ENCODE measurements at regions not wholly inside any gene's neighbourhood (a gene's known extent, or its start where the extent isn't known, plus 50 kb on each side); places are given as distances from the start of the nearest gene placed in this dataset.

DNA sequence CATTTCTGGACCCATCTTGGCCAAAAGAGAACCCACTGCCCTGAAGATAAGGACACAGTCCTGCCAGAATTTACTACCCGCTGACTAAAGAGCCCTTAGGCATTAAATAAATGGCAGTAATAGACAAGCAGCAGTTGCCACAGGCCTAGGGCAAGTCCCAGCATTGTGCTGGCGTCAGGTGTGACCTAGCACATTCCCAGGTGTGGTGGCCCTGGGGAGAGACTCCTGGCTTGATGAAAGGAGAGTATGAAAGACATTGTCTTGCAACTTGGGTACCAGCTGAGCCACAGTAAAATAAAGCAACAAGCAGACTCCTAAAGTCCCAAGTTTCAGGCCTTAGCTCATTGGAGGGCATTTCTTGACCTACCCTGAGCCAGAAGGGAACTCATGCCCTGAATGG is 715.7 kb upstream of the SORCS1 start:
- DNase-seq (ENCODE audit: low read depth), result no peak
- TF ChIP-seq, protein P1, sequence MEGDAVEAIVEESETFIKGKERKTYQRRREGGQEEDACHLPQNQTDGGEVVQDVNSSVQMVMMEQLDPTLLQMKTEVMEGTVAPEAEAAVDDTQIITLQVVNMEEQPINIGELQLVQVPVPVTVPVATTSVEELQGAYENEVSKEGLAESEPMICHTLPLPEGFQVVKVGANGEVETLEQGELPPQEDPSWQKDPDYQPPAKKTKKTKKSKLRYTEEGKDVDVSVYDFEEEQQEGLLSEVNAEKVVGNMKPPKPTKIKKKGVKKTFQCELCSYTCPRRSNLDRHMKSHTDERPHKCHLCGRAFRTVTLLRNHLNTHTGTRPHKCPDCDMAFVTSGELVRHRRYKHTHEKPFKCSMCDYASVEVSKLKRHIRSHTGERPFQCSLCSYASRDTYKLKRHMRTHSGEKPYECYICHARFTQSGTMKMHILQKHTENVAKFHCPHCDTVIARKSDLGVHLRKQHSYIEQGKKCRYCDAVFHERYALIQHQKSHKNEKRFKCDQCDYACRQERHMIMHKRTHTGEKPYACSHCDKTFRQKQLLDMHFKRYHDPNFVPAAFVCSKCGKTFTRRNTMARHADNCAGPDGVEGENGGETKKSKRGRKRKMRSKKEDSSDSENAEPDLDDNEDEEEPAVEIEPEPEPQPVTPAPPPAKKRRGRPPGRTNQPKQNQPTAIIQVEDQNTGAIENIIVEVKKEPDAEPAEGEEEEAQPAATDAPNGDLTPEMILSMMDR (conservative IDR thresholded peaks at IDR 0.05; ENCODE audit: low read depth, low read length), result no peak
- H3K4me3 ChIP-seq (ENCODE audit: low read depth, low read length), result no peak overlapping the region

DNA sequence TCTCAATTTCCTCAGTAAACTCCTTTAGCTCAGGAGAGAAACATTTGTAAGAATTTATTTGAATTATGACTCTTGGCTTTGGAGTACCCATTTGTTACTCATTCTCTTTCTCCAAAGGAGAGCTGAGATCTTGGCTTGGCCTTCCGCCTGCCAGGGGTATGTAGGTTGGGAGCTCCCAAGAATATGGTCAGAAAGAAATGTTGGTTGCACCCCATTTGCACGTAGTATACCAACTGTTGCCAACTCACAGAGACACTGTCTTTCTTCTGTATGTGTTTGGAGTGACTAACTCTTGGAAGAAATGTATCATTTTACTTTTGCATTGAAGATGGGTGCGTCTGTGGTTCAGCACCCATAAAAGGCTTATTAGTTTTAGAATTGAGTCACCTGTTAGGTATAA is 708.5 kb upstream of the SORCS1 start:
- no peak overlapping the region for H3K4me3 ChIP-seq (ENCODE audit: low read depth, low read length)
- no peak for DNase-seq (ENCODE audit: low read depth)
- TF ChIP-seq, protein P1 (conservative IDR thresholded peaks at IDR 0.05; ENCODE audit: low read depth, low read length), result no peak

DNA sequence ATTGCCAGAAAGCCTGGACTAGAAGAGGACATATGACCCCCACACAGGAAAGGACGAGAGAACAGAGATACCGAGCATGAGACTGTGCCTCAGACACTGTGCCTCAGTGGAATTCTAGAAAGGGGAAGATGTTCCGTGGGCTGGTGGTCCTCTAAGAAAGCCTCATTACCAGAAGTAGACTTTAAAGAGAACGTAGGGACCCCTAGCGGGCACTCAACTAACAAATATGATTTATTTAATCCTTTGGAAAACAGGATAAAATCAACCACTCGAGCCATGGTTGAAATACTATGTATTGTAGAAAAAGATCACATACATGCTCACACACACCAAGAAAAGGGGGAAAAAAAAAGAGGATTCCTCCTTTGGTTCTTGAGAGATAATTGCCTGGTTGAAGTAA is 701.2 kb upstream of the SORCS1 start:
- TF ChIP-seq, protein P1 (conservative IDR thresholded peaks at IDR 0.05; ENCODE audit: low read depth, low read length), result no peak

DNA sequence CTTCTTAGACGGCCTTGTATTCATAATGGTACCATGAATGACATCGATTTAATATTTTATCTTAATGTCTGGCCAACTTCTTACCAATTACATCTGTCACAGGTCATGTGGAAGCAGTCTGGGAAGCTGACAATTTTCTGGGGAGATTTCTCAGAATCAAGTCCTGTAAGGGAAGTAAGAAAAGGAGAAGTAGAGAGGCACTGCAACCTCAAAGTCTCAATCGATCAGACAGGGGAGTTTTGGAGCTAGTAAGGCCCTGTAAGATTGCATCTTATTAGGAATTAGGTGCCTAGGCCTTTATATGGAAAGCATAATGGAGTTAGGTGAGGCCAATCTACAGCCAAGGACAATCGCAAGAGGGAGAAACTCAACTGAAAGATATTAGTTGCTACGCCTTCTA is 694.6 kb upstream of the SORCS1 start:
- no peak overlapping the region for H3K4me3 ChIP-seq (ENCODE audit: low read depth, low read length)
- no peak for DNase-seq (ENCODE audit: low read depth)
- TF ChIP-seq, protein P1 (conservative IDR thresholded peaks at IDR 0.05; ENCODE audit: low read depth, low read length), result no peak

More for the DNA sequence above, 701.2 kb upstream of the SORCS1 start:
- no peak for DNase-seq (ENCODE audit: low read depth)
- H3K4me3 ChIP-seq (ENCODE audit: low read depth, low read length), result no peak overlapping the region

DNA sequence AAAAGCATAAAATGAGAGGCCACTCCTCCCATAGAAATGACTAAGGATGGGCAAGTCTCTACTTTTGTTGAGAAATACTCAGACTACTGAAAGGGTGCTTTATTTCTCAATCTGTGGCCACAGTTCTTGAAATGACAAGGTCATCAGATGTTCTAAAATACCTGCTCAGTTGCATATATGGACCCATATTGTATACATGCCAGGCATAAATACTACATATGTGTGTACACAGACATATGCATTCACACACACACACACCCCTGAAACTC is 691.5 kb upstream of the SORCS1 start:
- TF ChIP-seq, protein P1 (conservative IDR thresholded peaks at IDR 0.05; ENCODE audit: low read depth, low read length), result no peak
- H3K4me3 ChIP-seq (ENCODE audit: low read depth, low read length), result no peak overlapping the region
- no peak for DNase-seq (ENCODE audit: low read depth)

DNA sequence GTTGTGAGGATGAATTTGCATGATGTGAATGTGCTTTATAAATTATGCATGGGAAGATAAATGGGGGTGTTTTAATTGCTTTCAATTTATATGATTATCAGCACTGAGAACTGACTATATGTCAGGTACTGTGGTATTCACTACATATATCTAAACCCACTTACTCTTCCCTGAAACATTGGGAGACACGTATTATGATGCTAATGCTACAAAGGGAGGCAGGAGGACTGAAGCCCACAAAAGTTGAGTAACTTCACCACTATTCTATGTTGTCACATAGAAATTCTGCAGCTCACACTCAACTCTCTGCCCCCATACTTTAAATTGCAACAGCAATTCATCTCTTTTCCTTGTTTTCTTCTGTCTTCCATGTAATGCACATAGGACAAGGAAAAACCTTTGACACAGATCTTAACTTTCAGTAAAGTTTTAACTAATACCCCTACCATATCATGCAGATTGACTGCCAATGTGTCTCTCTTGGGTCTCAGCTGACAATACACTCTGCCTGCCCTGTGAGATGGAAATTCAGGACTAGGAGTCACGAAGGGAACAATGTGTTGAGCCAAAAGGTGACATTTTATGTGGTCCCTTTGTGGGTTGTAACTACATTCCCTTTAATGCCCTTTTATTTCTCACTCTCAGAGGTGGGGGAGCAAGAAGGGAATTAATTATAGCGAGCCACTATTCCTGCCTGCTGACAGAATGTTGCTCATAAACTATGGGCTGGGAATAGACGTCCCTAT is 691.0 kb upstream of the SORCS1 start:
- no peak for DNase-seq (ENCODE audit: low read depth)
- TF ChIP-seq, protein P1 (conservative IDR thresholded peaks at IDR 0.05; ENCODE audit: low read depth, low read length), result no peak

DNA sequence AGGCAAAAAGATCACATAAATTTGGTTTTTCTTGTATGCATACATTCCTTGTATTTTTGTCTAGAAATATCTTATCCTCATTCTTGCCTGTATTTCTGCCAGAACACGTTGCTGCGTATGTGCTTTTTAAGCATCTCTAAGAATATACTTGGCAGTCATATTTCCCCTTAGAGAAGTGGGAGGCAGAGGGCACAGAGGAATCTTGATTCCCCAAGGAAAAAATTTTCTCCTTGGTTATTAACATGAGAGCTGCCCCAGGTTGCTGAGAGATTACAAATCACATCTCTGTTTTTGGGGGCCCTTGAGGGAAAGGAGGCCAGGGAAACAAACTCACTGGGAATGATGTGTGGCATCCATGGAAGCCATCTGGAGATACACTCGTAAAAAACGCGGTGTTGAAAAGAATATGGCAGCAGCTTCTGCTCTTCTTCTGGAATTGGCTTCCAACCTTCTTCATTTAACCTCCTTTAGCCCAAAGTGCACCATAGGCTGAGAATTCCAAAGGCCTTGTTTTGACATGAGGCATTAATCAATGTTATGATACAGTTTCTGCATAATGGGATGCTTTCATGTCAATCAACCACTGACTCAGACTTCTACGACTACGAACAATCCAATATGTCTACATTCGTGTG is 684.3 kb upstream of the SORCS1 start:
- DNase-seq (ENCODE audit: low read depth), result no peak
- TF ChIP-seq, protein P1 (conservative IDR thresholded peaks at IDR 0.05; ENCODE audit: low read depth, low read length), result no peak
- H3K4me3 ChIP-seq (ENCODE audit: low read depth, low read length), result no peak overlapping the region

More for the DNA sequence above, 691.0 kb upstream of the SORCS1 start:
- no peak overlapping the region for H3K4me3 ChIP-seq (ENCODE audit: low read depth, low read length)
